WTC11 (cell line): ENCODE measurements at regions not wholly inside any gene's neighbourhood (a gene's known extent, or its start where the extent isn't known, plus 50 kb on each side); places are given as distances from the start of the nearest gene placed in this dataset.

Experiments
- ATF2 ChIP-seq: sonication (generic); formaldehyde crosslinking; IDR thresholded peaks from 2 replicates; pipeline ENCODE4 v1.8.1; 2022; ENCODE audit warnings: low read depth, missing genetic modification reagents, borderline replicate concordance
- CTCF ChIP-seq: fragments of 200-600 bp; IDR thresholded peaks from 2 replicates; pipeline ENCODE4 v1.8.0; 2022; ENCODE audit warnings: antibody characterized with exemption
- TEAD1 ChIP-seq: sonication (generic); formaldehyde crosslinking; IDR thresholded peaks from 2 replicates; pipeline ENCODE4 v1.8.0; 2022; ENCODE audit warnings: mild to moderate bottlenecking, missing genetic modification reagents
- USF1 ChIP-seq: sonication (generic); formaldehyde crosslinking; IDR thresholded peaks from 2 replicates; pipeline ENCODE4 v1.8.0; 2022; ENCODE audit warnings: mild to moderate bottlenecking, missing genetic modification reagents
- ZNF281 ChIP-seq: sonication (generic); formaldehyde crosslinking; IDR thresholded peaks from 2 replicates; pipeline ENCODE4 v1.8.0; 2023; ENCODE audit warnings: mild to moderate bottlenecking, missing genetic modification reagents

- TF ChIP-seq CTCF (no peak), ATF2 (CRISPR knock-in tag) (no peak), ZNF281 (no peak), TEAD1 (CRISPR knock-in tag) (no peak), USF1 (no peak)
Measured at GRCh38 chr21:23900727-23901126, 1706.6 kb downstream of the MRPL39 start.
